ENCODE measurements at regions not wholly inside any gene's neighbourhood (a gene's known extent, or its start where the extent isn't known, plus 50 kb on each side); places are given as distances from the start of the nearest gene placed in this dataset.

DNA sequence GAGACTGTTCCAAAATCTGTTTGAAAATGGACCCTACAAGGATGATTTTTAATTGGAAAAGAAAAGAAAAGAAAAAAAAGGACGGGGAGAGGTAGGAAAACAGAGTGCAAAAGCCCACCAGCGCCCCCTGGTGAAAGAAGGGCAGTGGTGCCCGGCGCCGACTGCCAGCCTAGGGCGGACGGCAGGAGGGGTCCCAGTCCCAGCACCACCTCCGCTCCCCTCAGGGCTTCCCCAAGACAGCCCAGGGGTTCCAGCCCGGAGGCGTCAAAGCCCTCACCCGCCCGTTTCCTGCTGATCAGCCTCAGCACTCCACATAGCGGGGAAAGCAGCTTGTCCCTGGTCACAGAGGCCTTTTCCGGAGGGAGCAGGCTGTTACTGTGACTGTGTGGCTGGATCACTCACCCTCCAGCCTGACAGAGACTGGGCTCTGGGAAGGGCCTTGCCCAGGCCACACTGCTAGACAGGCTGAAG lies 213.9 kb downstream of the TFCP2L1 start (continued):
- TF ChIP-seq, protein P1, sequence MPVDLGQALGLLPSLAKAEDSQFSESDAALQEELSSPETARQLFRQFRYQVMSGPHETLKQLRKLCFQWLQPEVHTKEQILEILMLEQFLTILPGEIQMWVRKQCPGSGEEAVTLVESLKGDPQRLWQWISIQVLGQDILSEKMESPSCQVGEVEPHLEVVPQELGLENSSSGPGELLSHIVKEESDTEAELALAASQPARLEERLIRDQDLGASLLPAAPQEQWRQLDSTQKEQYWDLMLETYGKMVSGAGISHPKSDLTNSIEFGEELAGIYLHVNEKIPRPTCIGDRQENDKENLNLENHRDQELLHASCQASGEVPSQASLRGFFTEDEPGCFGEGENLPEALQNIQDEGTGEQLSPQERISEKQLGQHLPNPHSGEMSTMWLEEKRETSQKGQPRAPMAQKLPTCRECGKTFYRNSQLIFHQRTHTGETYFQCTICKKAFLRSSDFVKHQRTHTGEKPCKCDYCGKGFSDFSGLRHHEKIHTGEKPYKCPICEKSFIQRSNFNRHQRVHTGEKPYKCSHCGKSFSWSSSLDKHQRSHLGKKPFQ (CRISPR knock-in tag; IDR thresholded peaks at IDR 0.05; ENCODE audit: insufficient replicate concordance) = no peak
- no peak for TF ChIP-seq PRMT3 (CRISPR knock-in tag; IDR thresholded peaks at IDR 0.05; ENCODE audit: borderline replicate concordance, low read depth)
- TF ChIP-seq, protein P2, sequence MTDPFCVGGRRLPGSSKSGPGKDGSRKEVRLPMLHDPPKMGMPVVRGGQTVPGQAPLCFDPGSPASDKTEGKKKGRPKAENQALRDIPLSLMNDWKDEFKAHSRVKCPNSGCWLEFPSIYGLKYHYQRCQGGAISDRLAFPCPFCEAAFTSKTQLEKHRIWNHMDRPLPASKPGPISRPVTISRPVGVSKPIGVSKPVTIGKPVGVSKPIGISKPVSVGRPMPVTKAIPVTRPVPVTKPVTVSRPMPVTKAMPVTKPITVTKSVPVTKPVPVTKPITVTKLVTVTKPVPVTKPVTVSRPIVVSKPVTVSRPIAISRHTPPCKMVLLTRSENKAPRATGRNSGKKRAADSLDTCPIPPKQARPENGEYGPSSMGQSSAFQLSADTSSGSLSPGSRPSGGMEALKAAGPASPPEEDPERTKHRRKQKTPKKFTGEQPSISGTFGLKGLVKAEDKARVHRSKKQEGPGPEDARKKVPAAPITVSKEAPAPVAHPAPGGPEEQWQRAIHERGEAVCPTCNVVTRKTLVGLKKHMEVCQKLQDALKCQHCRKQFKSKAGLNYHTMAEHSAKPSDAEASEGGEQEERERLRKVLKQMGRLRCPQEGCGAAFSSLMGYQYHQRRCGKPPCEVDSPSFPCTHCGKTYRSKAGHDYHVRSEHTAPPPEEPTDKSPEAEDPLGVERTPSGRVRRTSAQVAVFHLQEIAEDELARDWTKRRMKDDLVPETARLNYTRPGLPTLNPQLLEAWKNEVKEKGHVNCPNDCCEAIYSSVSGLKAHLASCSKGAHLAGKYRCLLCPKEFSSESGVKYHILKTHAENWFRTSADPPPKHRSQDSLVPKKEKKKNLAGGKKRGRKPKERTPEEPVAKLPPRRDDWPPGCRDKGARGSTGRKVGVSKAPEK (CRISPR knock-in tag; IDR thresholded peaks at IDR 0.05; ENCODE audit: borderline replicate concordance) = no peak
- no peak for TF ChIP-seq CENPX (CRISPR knock-in tag; IDR thresholded peaks at IDR 0.05)
- TF ChIP-seq ZNF3 (CRISPR knock-in tag; IDR thresholded peaks at IDR 0.05) = no peak
- no peak for TF ChIP-seq ZBTB42 (CRISPR knock-in tag; IDR thresholded peaks at IDR 0.05)
- TF ChIP-seq ZNF891 (CRISPR knock-in tag; IDR thresholded peaks at IDR 0.05) = 0 out of 2 replicates have a peak, but pooled peaks have one; percentile 5
- TF ChIP-seq ZNF619 (CRISPR knock-in tag; IDR thresholded peaks at IDR 0.05) = no peak
- TF ChIP-seq RXRB (CRISPR knock-in tag; IDR thresholded peaks at IDR 0.05; ENCODE audit: borderline replicate concordance) = no peak
- no peak for TF ChIP-seq ZNF816 (CRISPR knock-in tag; IDR thresholded peaks at IDR 0.05; ENCODE audit: borderline replicate concordance)
- TF ChIP-seq FOXJ3 (CRISPR knock-in tag; IDR thresholded peaks at IDR 0.05; ENCODE audit: borderline replicate concordance) = no peak
- TF ChIP-seq KDM2A (CRISPR knock-in tag; IDR thresholded peaks at IDR 0.05; ENCODE audit: borderline replicate concordance, low read depth) = 0 out of 2 replicates have a peak, but pooled peaks have one; percentile 25
- no peak for TF ChIP-seq NFIC (IDR thresholded peaks at IDR 0.05; ENCODE audit: low read length)
- no peak for TF ChIP-seq ZNF160 (CRISPR knock-in tag; IDR thresholded peaks at IDR 0.05)
- no peak for TF ChIP-seq ZNF24 (IDR thresholded peaks at IDR 0.05)
- TF ChIP-seq, protein P3, sequence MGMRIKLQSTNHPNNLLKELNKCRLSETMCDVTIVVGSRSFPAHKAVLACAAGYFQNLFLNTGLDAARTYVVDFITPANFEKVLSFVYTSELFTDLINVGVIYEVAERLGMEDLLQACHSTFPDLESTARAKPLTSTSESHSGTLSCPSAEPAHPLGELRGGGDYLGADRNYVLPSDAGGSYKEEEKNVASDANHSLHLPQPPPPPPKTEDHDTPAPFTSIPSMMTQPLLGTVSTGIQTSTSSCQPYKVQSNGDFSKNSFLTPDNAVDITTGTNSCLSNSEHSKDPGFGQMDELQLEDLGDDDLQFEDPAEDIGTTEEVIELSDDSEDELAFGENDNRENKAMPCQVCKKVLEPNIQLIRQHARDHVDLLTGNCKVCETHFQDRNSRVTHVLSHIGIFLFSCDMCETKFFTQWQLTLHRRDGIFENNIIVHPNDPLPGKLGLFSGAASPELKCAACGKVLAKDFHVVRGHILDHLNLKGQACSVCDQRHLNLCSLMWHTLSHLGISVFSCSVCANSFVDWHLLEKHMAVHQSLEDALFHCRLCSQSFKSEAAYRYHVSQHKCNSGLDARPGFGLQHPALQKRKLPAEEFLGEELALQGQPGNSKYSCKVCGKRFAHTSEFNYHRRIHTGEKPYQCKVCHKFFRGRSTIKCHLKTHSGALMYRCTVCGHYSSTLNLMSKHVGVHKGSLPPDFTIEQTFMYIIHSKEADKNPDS (CRISPR knock-in tag; IDR thresholded peaks at IDR 0.05) = no peak
- no peak for TF ChIP-seq ZNF383 (CRISPR knock-in tag; IDR thresholded peaks at IDR 0.05; ENCODE audit: borderline replicate concordance)
- TF ChIP-seq ZFYVE20 (CRISPR knock-in tag; IDR thresholded peaks at IDR 0.05; ENCODE audit: borderline replicate concordance, low read depth) = no peak
- TF ChIP-seq ZBTB7A (CRISPR knock-in tag; IDR thresholded peaks at IDR 0.05) = no peak
- no peak for TF ChIP-seq KDM3A (CRISPR knock-in tag; IDR thresholded peaks at IDR 0.05; ENCODE audit: low read depth)
- TF ChIP-seq ZNF781 (CRISPR knock-in tag; IDR thresholded peaks at IDR 0.05; ENCODE audit: borderline replicate concordance, not compliant biosample characterization) = no peak
- no peak for TF ChIP-seq ZNF136 (CRISPR knock-in tag; IDR thresholded peaks at IDR 0.05; ENCODE audit: low read depth)
- TF ChIP-seq, protein P4, sequence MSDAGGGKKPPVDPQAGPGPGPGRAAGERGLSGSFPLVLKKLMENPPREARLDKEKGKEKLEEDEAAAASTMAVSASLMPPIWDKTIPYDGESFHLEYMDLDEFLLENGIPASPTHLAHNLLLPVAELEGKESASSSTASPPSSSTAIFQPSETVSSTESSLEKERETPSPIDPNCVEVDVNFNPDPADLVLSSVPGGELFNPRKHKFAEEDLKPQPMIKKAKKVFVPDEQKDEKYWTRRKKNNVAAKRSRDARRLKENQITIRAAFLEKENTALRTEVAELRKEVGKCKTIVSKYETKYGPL (CRISPR knock-in tag; IDR thresholded peaks at IDR 0.05) = no peak
- TF ChIP-seq FOXO1 (CRISPR knock-in tag; IDR thresholded peaks at IDR 0.05) = no peak
- TF ChIP-seq SOX5 (CRISPR knock-in tag; IDR thresholded peaks at IDR 0.05; ENCODE audit: borderline replicate concordance) = no peak

All from HepG2 (cell line).